Stimulated activated naive CD8-positive, alpha-beta T cell treated with anti-CD3 and anti-CD28 coated beads, Interleukin-15, Interleukin-2, amounts not matched to agents 100 ng/mL and 50 ng/mL, for 24 hours (primary cell): ENCODE measurements at regions not wholly inside any gene's neighbourhood (a gene's known extent, or its start where the extent isn't known, plus 50 kb on each side); places are given as distances from the start of the nearest gene placed in this dataset.

Source experiments
- H3K27ac Mint-ChIP-seq: one replicate; pipeline ENCODE4 v1.8.0; 2021; ENCODE audit warnings: mild to moderate bottlenecking, mixed read lengths
- H3K27me3 Mint-ChIP-seq: one replicate; pipeline ENCODE4 v1.8.0; 2021; ENCODE audit warnings: mixed read lengths
- H3K36me3 Mint-ChIP-seq: one replicate; pipeline ENCODE4 v1.8.0; 2021; ENCODE audit warnings: low read depth, mixed read lengths
- H3K4me1 Mint-ChIP-seq: one replicate; pipeline ENCODE4 v1.8.0; 2021; ENCODE audit warnings: low read depth, mixed read lengths
- H3K4me3 Mint-ChIP-seq: one replicate; pipeline ENCODE4 v1.8.0; 2021; ENCODE audit warnings: mild to moderate bottlenecking, mixed read lengths
- H3K9me3 Mint-ChIP-seq: one replicate; pipeline ENCODE4 v1.8.0; 2021; ENCODE audit warnings: mixed read lengths

GRCh38 chr21:41665766-41666595 lies 100.9 kb downstream of the RIPK4 start:
- H3K27me3 Mint-ChIP-seq, result no peaks in the 10 kb centered on the region
- H3K4me3 Mint-ChIP-seq, result no peak overlapping the region
- no peaks in the 10 kb centered on the region for H3K36me3 Mint-ChIP-seq
- no peaks in the 10 kb centered on the region for H3K4me1 Mint-ChIP-seq
- no peaks in the 10 kb centered on the region for H3K9me3 Mint-ChIP-seq
- H3K27ac Mint-ChIP-seq, result no peak overlapping the region

- no peaks in the 10 kb centered on the region for H3K4me1 Mint-ChIP-seq
- H3K27me3 Mint-ChIP-seq, result no peaks in the 10 kb centered on the region
- H3K36me3 Mint-ChIP-seq, result no peaks in the 10 kb centered on the region
- no peak overlapping the region for H3K4me3 Mint-ChIP-seq
- no peaks in the 10 kb centered on the region for H3K9me3 Mint-ChIP-seq
- no peak overlapping the region for H3K27ac Mint-ChIP-seq
Measured at GRCh38 chr21:41664881-41665765, 101.7 kb downstream of the RIPK4 start.

GRCh38 chr21:41663805-41664788 lies 102.8 kb downstream of the RIPK4 start:
- no peaks in the 10 kb centered on the region for H3K4me1 Mint-ChIP-seq
- H3K9me3 Mint-ChIP-seq, result no peaks in the 10 kb centered on the region
- no peaks in the 10 kb centered on the region for H3K36me3 Mint-ChIP-seq
- no peak overlapping the region for H3K4me3 Mint-ChIP-seq
- no peaks in the 10 kb centered on the region for H3K27me3 Mint-ChIP-seq
- no peak overlapping the region for H3K27ac Mint-ChIP-seq

GRCh38 chr21:41662761-41663160 lies 104.1 kb downstream of the RIPK4 start:
- no peaks in the 10 kb centered on the region for H3K9me3 Mint-ChIP-seq
- peaks cover 4% of the 10 kb centered on the region for H3K27me3 Mint-ChIP-seq
- no peak overlapping the region for H3K27ac Mint-ChIP-seq
- no peak overlapping the region for H3K4me3 Mint-ChIP-seq
- H3K36me3 Mint-ChIP-seq, result no peaks in the 10 kb centered on the region
- H3K4me1 Mint-ChIP-seq, result no peaks in the 10 kb centered on the region

GRCh38 chr21:41662161-41662560 lies 104.7 kb downstream of the RIPK4 start:
- H3K27ac Mint-ChIP-seq, result no peak overlapping the region
- no peaks in the 10 kb centered on the region for H3K36me3 Mint-ChIP-seq
- H3K4me3 Mint-ChIP-seq, result no peak overlapping the region
- H3K9me3 Mint-ChIP-seq, result no peaks in the 10 kb centered on the region
- no peaks in the 10 kb centered on the region for H3K4me1 Mint-ChIP-seq
- H3K27me3 Mint-ChIP-seq, result peaks cover 4% of the 10 kb centered on the region

GRCh38 chr21:41660748-41661147 lies 106.1 kb downstream of the RIPK4 start:
- Mint-ChIP-seq H3K4me1 (no peaks in the 10 kb centered on the region), H3K36me3 (no peaks in the 10 kb centered on the region), H3K27me3 (peaks cover 4% of the 10 kb centered on the region), H3K4me3 (no peak overlapping the region), H3K27ac (no peak overlapping the region), H3K9me3 (no peaks in the 10 kb centered on the region)

GRCh38 chr21:41659791-41660560 lies 106.9 kb downstream of the RIPK4 start:
- Mint-ChIP-seq H3K36me3 (no peaks in the 10 kb centered on the region), H3K27me3 (peaks cover 4% of the 10 kb centered on the region), H3K9me3 (no peaks in the 10 kb centered on the region), H3K4me1 (no peaks in the 10 kb centered on the region), H3K4me3 (no peak overlapping the region), H3K27ac (no peak overlapping the region)

GRCh38 chr21:41656946-41657525 lies 109.8 kb downstream of the RIPK4 start:
- Mint-ChIP-seq H3K4me3 (no peak overlapping the region), H3K4me1 (no peaks in the 10 kb centered on the region), H3K9me3 (no peaks in the 10 kb centered on the region), H3K36me3 (no peaks in the 10 kb centered on the region), H3K27ac (no peak overlapping the region), H3K27me3 (peaks cover 4% of the 10 kb centered on the region)

- Mint-ChIP-seq H3K4me1 (no peaks in the 10 kb centered on the region), H3K9me3 (no peaks in the 10 kb centered on the region), H3K27ac (no peak overlapping the region), H3K36me3 (no peaks in the 10 kb centered on the region), H3K27me3 (peaks cover 10% of the 10 kb centered on the region), H3K4me3 (no peak overlapping the region)
Measured at GRCh38 chr21:41655259-41655658, 111.6 kb downstream of the RIPK4 start.

- Mint-ChIP-seq H3K4me1 (no peaks in the 10 kb centered on the region), H3K9me3 (no peaks in the 10 kb centered on the region), H3K36me3 (no peaks in the 10 kb centered on the region), H3K27ac (no peak overlapping the region), H3K4me3 (no peak overlapping the region), H3K27me3 (peaks cover 10% of the 10 kb centered on the region)
Measured at GRCh38 chr21:41653954-41654491, 112.8 kb downstream of the RIPK4 start.

GRCh38 chr21:41653243-41653953 lies 113.5 kb downstream of the RIPK4 start:
- Mint-ChIP-seq H3K9me3 (no peaks in the 10 kb centered on the region), H3K27ac (no peak overlapping the region), H3K4me3 (no peak overlapping the region), H3K4me1 (no peaks in the 10 kb centered on the region), H3K27me3 (peaks cover 6% of the 10 kb centered on the region), H3K36me3 (no peaks in the 10 kb centered on the region)

GRCh38 chr21:41651830-41652229 lies 115.0 kb downstream of the RIPK4 start:
- H3K36me3 Mint-ChIP-seq, result no peaks in the 10 kb centered on the region
- no peak overlapping the region for H3K27ac Mint-ChIP-seq
- H3K9me3 Mint-ChIP-seq, result no peaks in the 10 kb centered on the region
- no peaks in the 10 kb centered on the region for H3K4me1 Mint-ChIP-seq
- H3K4me3 Mint-ChIP-seq, result no peak overlapping the region
- peaks cover 10% of the 10 kb centered on the region for H3K27me3 Mint-ChIP-seq

- Mint-ChIP-seq H3K4me1 (no peaks in the 10 kb centered on the region), H3K27me3 (peaks cover 10% of the 10 kb centered on the region), H3K27ac (no peak overlapping the region), H3K36me3 (no peaks in the 10 kb centered on the region), H3K9me3 (no peaks in the 10 kb centered on the region), H3K4me3 (no peak overlapping the region)
Measured at GRCh38 chr21:41651406-41651805, 115.4 kb downstream of the RIPK4 start.
